ENCODE measurements at regions not wholly inside any gene's neighbourhood (a gene's known extent, or its start where the extent isn't known, plus 50 kb on each side); places are given as distances from the start of the nearest gene placed in this dataset.
"Not testable (repeated sequence)": the region's sequence is repeated elsewhere in the genome, so short reads cannot be mapped to it uniquely, and the experiment has no call there.

GRCh38 chr17:72462407-72462806, 341.6 kb downstream of the SOX9 start:
- DNase-seq (ENCODE audit: low spot score in 2 of 2) = no peak
- no peak for FAIRE-seq

- DNase-seq (ENCODE audit: low spot score in 2 of 2) (no peak), FAIRE-seq (no peak)
Measured at GRCh38 chr17:72462814-72463213, 342.0 kb downstream of the SOX9 start.

GRCh38 chr17:72463287-72464102, 342.7 kb downstream of the SOX9 start:
- no peak for DNase-seq (ENCODE audit: low spot score in 2 of 2)
- FAIRE-seq = no peak

GRCh38 chr17:72464221-72464620, 343.4 kb downstream of the SOX9 start:
- not testable (repeated sequence) for DNase-seq (ENCODE audit: low spot score in 2 of 2); FAIRE-seq

- FAIRE-seq = no peak
Measured at GRCh38 chr17:72465191-72466024, 344.6 kb downstream of the SOX9 start.

GRCh38 chr17:72466199-72466598, 345.4 kb downstream of the SOX9 start:
- no peak for FAIRE-seq

More at GRCh38 chr17:72465191-72466024, 344.6 kb downstream of the SOX9 start:
- DNase-seq (ENCODE audit: low spot score in 2 of 2) = no peak

GRCh38 chr17:72466606-72467005, 345.8 kb downstream of the SOX9 start:
- FAIRE-seq = no peak

More at GRCh38 chr17:72466199-72466598, 345.4 kb downstream of the SOX9 start:
- no peak for DNase-seq (ENCODE audit: low spot score in 2 of 2)

GRCh38 chr17:72467841-72468653, 347.2 kb downstream of the SOX9 start:
- no peak for FAIRE-seq
- no peak for DNase-seq (ENCODE audit: low spot score in 2 of 2)

More at GRCh38 chr17:72466606-72467005, 345.8 kb downstream of the SOX9 start:
- no peak for DNase-seq (ENCODE audit: low spot score in 2 of 2)

GRCh38 chr17:72468841-72469240, 348.0 kb downstream of the SOX9 start:
- DNase-seq (ENCODE audit: low spot score in 2 of 2) (no peak), FAIRE-seq (no peak)

GRCh38 chr17:72470121-72470705, 349.4 kb downstream of the SOX9 start:
- DNase-seq (ENCODE audit: low spot score in 2 of 2) = no peak
- no peak for FAIRE-seq

GRCh38 chr17:72470734-72471133, 349.9 kb downstream of the SOX9 start:
- FAIRE-seq (no peak), DNase-seq (ENCODE audit: low spot score in 2 of 2) (no peak)

GRCh38 chr17:72471296-72471695, 350.5 kb downstream of the SOX9 start:
- no peak for DNase-seq (ENCODE audit: low spot score in 2 of 2)
- no peak for FAIRE-seq

- no peak for FAIRE-seq
- DNase-seq (ENCODE audit: low spot score in 2 of 2) = no peak
Measured at GRCh38 chr17:72472106-72472505, 351.3 kb downstream of the SOX9 start.

GRCh38 chr17:72472853-72473390, 352.1 kb downstream of the SOX9 start:
- DNase-seq (ENCODE audit: low spot score in 2 of 2); FAIRE-seq: not testable (repeated sequence)

GRCh38 chr17:72474243-72474642, 353.4 kb downstream of the SOX9 start:
- FAIRE-seq (no peak), DNase-seq (ENCODE audit: low spot score in 2 of 2) (no peak)

GRCh38 chr17:72474719-72475477, 354.1 kb downstream of the SOX9 start:
- FAIRE-seq (no peak), DNase-seq (ENCODE audit: low spot score in 2 of 2) (no peak)

GRCh38 chr17:72476134-72476533, 355.3 kb downstream of the SOX9 start:
- no peak for FAIRE-seq
- DNase-seq (ENCODE audit: low spot score in 2 of 2) = no peak

GRCh38 chr17:72476575-72476986, 355.8 kb downstream of the SOX9 start:
- DNase-seq (ENCODE audit: low spot score in 2 of 2) (peak; percentile 10 to 32), FAIRE-seq (no peak)

- no peak for FAIRE-seq
- no peak for DNase-seq (ENCODE audit: low spot score in 2 of 2)
Measured at GRCh38 chr17:72477491-72477890, 356.7 kb downstream of the SOX9 start.

Measured in frontal cortex (tissue), 3 donors.